ENCODE measurements at regions not wholly inside any gene's neighbourhood (a gene's known extent, or its start where the extent isn't known, plus 50 kb on each side); places are given as distances from the start of the nearest gene placed in this dataset.

DNA sequence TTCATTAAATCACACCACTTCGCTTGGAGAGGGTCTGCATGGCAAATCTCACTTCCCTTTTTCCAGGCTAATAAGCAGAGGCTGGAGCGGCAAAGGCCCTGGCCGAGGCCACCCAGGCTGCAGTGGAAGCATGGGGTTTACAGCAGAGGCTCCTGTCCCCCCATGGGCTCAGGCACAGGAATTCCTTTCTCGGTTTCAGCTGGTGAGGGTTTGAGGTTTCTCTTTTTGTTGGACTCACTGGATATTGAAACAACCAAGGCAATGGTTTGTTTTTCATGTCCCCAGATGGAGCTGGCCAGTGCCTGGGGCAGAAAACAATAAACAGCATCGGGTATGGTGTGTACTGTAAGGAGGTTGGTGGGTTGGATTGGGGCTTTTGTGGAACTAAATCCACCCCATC is 175.6 kb upstream of the RASGRP1 start:
- intact Hi-C loops (cut with DNase I; ENCODE audit: low total_unique reads): no loop called here
- DNase-seq: no peak
- Histone ChIP-seq H3K4me1 (no peaks in the 10 kb centered on the region), H3K4me3 (no peak overlapping the region), H3K27ac (no peak overlapping the region), H3K27me3 (replicated peaks in 1 of 7) (no peaks in the 10 kb centered on the region), H3K9me3 (no peaks in the 10 kb centered on the region), H3K36me3 (no peaks in the 10 kb centered on the region)
- TF ChIP-seq POLR2A (IDR thresholded peaks at IDR 0.05) (no peak), POLR2AphosphoS5 (IDR thresholded peaks at IDR 0.05) (no peak)
- TF ChIP-seq, protein P1, sequence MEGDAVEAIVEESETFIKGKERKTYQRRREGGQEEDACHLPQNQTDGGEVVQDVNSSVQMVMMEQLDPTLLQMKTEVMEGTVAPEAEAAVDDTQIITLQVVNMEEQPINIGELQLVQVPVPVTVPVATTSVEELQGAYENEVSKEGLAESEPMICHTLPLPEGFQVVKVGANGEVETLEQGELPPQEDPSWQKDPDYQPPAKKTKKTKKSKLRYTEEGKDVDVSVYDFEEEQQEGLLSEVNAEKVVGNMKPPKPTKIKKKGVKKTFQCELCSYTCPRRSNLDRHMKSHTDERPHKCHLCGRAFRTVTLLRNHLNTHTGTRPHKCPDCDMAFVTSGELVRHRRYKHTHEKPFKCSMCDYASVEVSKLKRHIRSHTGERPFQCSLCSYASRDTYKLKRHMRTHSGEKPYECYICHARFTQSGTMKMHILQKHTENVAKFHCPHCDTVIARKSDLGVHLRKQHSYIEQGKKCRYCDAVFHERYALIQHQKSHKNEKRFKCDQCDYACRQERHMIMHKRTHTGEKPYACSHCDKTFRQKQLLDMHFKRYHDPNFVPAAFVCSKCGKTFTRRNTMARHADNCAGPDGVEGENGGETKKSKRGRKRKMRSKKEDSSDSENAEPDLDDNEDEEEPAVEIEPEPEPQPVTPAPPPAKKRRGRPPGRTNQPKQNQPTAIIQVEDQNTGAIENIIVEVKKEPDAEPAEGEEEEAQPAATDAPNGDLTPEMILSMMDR (IDR thresholded peaks at IDR 0.05 in 8 of 11, conservative IDR thresholded peaks at IDR 0.05 in 3 of 11): no peak
- WGBS, 5 donors: 74 to 92% (median 83%) methylated on average over 5 of the region's 5 CpGs

DNA sequence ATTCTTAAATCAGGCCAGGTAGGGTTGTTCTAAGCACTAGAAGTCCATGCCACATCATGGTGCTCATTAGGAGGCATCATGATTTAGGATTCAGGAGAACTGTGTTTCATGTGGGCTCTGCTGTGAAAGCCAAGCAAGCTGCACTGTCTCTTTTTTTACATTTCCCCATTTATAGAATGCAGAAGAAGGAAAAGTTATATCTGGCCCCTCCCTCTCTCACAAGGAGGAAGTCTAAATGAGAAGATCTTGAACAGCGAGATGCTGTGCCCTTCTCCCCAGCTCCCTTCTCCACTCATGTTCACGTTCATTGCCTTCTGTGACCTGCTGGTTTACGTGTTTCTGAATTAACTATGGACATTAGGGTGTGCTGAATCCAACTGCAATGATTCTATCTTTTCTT is 178.5 kb upstream of the RASGRP1 start:
- Histone ChIP-seq H3K27ac (no peak overlapping the region), H3K27me3 (replicated peaks in 1 of 7) (no peaks in the 10 kb centered on the region), H3K36me3 (no peaks in the 10 kb centered on the region), H3K9me3 (no peaks in the 10 kb centered on the region), H3K4me1 (no peaks in the 10 kb centered on the region), H3K4me3 (no peak overlapping the region)
- 28 to 53% (median 52%) methylated on average over 3 of the region's 3 CpGs for WGBS, 5 donors
- DNase-seq: no peak
- intact Hi-C loops (cut with DNase I; ENCODE audit: low total_unique reads): no loop called here
- TF ChIP-seq POLR2A (IDR thresholded peaks at IDR 0.05) (no peak), POLR2AphosphoS5 (IDR thresholded peaks at IDR 0.05) (no peak)
- TF ChIP-seq, protein P1 (IDR thresholded peaks at IDR 0.05 in 8 of 11, conservative IDR thresholded peaks at IDR 0.05 in 3 of 11): no peak

DNA sequence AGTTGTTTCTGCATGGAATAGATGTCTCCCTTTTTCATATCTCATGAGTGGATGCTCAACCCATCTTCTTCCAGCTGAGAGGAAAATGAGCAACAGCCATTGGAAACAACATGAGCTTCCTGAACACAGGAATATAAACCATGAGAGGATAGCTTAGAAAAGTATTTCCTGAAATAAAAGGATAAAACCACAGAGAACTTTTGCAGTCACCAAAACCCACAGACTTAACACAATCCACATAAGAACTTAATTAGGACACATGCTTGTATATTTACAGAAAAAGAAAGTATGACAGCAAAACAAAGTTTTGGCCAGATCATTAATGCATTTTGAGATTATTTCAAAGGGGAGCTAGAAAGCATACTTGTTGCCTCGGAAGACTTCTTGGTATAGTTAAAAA is 180.5 kb upstream of the RASGRP1 start:
- H3K27ac ChIP-seq: no peak overlapping the region
- H3K36me3 ChIP-seq: no peaks in the 10 kb centered on the region
- 80 to 90% (median 84%) methylated on average over 1 of the region's 1 CpG for WGBS, 5 donors
- no peak overlapping the region for H3K4me3 ChIP-seq
- H3K9me3 ChIP-seq: no peaks in the 10 kb centered on the region
- no peaks in the 10 kb centered on the region for H3K4me1 ChIP-seq
- no peak for DNase-seq
- TF ChIP-seq, protein P1 (IDR thresholded peaks at IDR 0.05 in 8 of 11, conservative IDR thresholded peaks at IDR 0.05 in 3 of 11): no peak
- TF ChIP-seq POLR2AphosphoS5 (IDR thresholded peaks at IDR 0.05) (no peak), POLR2A (IDR thresholded peaks at IDR 0.05) (no peak)
- no peaks in the 10 kb centered on the region for H3K27me3 ChIP-seq (replicated peaks in 1 of 7)
- intact Hi-C loops (cut with DNase I; ENCODE audit: low total_unique reads): no loop called here

DNA sequence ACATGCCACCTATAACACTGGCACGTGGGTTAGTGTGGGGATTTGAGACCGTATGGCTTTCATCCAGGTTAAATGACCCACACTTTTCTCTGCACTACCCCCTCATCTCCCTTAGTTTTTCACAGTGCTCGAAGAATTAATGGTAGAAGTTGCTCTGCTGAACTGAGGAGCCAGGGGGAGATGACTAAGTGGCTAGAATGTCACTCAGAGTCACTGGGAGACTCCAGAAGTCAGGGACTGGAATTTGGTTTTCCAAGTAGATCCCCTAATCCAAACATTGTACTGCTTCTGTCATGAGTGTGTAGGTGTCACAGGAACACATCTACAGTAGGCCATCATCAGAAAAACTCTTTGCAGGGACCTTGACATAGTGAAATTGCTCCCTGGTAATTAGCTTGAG is 181.0 kb upstream of the RASGRP1 start:
- H3K4me3 ChIP-seq: no peak overlapping the region
- DNase-seq: no peak
- H3K27ac ChIP-seq: no peak overlapping the region
- no peaks in the 10 kb centered on the region for H3K9me3 ChIP-seq
- H3K4me1 ChIP-seq: no peaks in the 10 kb centered on the region
- TF ChIP-seq, protein P1 (IDR thresholded peaks at IDR 0.05 in 8 of 11, conservative IDR thresholded peaks at IDR 0.05 in 3 of 11): no peak
- TF ChIP-seq POLR2A (IDR thresholded peaks at IDR 0.05): no peak
- no peak for TF ChIP-seq POLR2AphosphoS5 (IDR thresholded peaks at IDR 0.05)
- intact Hi-C loops (cut with DNase I; ENCODE audit: low total_unique reads): no loop called here
- 56 to 83% (median 67%) methylated on average over 3 of the region's 3 CpGs for WGBS, 5 donors
- H3K36me3 ChIP-seq: no peaks in the 10 kb centered on the region
- H3K27me3 ChIP-seq (replicated peaks in 1 of 7): no peaks in the 10 kb centered on the region

All from spleen (tissue), 11 donors.